GM20431 (cell line): ENCODE measurements at regions not wholly inside any gene's neighbourhood (a gene's known extent, or its start where the extent isn't known, plus 50 kb on each side); places are given as distances from the start of the nearest gene placed in this dataset.
"Not testable (repeated sequence)": the region's sequence is repeated elsewhere in the genome, so short reads cannot be mapped to it uniquely, and the experiment has no call there.

Experiments used
- in situ Hi-C: fragments of 300-500 bp; cut with MseI, MboI; formaldehyde crosslinking; loops from one replicate; pipeline ENCODE4 v1.15.0; 2020; ENCODE audit warnings: low sequenced_read_pairs; ENCODE audit not compliant: unreplicated experiment

DNA sequence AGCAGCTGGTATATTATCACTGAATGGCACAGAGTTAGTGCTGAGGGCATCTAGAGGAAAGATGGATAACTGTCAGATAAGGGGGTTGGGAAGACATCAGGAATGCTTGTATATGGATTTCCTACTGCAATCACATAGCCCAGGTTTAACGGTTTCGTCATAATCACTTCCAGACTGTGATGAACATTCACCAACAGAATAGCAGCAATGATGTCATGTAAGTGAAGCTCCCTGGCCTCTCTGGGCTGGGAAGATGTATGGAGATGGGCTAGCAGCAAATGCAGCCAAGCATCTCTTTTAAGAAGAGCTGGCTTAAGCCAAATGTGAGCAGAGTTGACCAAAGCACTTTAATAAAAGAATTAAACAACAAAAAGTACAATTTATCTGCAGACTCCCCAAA is 714.6 kb downstream of the GALC start:
- in situ Hi-C loops, result no loop called here

GRCh38 chr14:87271331-87271730 is 721.7 kb downstream of the GALC start:
- in situ Hi-C loops, result no loop called here

DNA sequence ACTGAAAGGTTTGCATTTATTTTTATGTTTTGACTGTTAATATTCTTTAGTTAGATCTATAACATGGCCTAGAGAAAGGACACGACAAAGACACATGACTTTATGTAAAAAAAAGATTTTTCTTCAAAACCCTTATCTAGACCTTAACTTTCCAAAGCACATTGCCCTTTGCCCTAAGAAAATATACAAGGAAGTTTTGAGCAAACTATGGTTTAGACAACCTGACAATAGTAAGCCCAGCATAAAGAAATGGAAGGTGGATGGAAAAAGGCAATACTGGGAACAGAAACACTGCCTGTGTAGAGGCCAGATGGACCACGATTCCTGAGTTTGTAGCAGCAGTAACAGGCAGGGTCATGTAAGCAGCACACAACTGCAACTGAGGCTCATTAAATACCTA is 724.0 kb downstream of the GALC start:
- in situ Hi-C loops, result no loop called here

GRCh38 chr14:87264796-87265195 is 728.2 kb downstream of the GALC start:
- in situ Hi-C loops, result no loop called here

DNA sequence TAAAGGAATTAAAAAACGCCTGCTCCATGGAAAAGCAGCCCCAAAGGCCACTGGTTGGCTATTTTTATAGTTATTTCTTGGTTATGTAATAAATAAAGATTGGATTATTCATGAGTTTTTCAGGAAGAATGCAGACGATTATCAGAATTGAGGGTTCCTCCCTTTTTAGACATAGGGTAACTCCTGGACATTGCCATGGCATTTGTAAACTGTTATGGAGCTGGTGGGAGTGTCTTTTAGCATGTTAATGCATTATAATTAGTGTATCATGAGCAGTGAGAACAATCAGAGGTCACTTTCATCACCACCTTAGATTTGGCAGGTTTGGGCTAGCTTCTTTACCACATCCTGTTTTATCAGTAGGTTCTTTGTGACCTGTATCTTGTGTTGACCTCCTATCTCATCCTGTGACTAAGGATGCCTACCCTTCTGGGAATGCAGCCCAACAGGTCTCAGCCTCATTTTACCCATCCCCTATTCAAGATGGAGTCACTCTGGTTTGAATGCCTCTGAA is 728.7 kb downstream of the GALC start:
- in situ Hi-C loops, result no loop called here

DNA sequence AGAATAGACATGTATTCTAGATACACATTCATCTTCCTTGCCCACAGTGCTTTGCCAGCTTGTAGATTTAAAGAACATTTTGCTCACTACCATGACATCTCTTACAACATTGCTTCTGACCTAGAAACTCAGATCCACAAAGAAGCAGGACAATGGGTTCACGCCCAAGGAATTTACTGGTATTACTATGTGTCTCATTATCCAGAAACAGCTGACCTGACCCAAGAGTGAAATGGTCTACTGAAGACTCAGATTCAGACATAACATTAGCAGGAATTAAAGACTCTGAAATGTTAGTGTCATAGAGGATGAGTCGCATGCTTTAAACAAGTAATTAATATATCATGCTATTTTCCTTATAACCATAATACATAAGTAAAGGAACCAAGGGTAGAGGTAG is 731.4 kb downstream of the GALC start:
- in situ Hi-C loops, result no loop called here

DNA sequence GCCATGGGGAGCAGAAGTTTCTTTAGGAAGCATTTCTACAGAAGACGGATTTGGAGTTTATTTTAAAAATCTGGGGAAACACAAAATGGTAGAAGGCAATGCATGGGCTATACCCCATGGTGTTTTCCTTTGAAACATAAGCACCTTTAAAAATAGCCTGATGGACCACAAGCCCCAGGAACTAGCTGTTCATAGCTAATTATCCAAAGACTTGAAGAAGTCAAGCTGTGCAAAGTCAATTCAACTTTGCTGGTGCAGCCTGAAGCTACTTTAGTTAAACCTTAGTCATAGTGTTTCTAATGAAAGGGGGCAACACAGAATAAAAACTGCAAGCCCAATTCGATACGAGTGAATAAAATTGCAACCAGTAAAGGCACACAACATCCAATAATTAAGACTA is 732.5 kb downstream of the GALC start:
- in situ Hi-C loops, result no loop called here

DNA sequence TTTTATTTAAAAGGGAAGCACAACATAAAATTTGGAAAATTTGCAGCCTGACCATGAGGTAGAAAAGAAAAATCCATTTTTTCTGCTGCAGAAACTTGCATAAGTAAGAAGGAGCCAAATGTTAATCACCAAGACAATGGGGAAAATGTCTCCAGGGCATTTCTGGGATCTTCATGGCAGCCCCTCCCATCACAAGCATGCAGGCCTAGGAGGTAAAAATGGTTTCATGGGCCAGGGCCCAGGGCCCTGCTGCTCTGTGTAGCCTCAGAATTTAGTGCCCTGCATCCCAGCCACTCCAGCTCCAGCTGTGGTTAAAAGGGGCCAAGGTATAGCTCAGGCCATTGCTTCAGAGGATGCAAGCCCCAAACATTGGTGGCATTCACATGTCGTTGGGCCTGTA is 735.6 kb downstream of the GALC start:
- in situ Hi-C loops, result no loop called here

DNA sequence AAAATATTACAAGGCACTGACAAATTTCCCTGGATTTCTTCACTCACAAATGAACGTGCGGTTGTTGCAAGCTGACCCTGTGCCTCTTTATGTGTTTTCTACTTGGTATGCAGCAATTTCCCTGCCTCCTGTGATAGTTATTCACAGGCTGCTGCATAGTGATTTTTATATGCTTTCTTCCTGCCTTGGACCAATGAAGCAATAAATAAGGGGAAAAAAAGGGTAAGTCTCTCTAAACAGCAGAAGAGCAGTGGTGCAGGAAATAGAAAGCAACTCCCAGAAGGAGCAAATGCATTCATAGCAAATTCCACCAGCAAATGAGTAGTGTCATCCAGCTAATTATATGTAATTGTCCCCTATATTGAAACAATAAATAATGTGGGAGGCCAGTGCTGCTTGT is 737.9 kb downstream of the GALC start:
- in situ Hi-C loops, result no loop called here

DNA sequence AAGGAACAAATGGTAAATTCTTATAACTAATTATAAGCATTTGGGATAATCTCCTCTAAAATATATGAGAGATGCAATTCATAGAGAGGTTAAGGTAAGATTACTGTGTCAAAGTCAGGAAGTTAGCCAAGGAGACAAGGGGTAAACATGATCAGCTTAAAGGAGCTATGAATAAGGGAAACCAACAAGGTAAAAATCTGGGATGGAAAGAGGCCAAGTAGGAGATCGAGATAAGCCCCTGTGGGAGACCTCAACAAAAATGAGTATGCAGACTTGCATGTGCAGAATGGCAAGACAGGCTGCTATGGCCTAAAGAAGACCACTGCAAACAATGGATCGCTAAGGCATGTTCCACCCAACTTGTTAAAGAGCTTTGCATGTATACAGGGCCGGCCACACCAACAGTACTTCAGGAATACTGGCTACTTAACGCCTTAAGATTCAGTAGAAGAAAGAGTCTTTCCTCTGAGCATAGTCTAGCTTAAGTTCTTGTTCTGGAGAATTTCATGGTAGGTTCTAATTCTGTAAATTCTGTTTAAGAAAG is 738.6 kb downstream of the GALC start:
- in situ Hi-C loops, result no loop called here

DNA sequence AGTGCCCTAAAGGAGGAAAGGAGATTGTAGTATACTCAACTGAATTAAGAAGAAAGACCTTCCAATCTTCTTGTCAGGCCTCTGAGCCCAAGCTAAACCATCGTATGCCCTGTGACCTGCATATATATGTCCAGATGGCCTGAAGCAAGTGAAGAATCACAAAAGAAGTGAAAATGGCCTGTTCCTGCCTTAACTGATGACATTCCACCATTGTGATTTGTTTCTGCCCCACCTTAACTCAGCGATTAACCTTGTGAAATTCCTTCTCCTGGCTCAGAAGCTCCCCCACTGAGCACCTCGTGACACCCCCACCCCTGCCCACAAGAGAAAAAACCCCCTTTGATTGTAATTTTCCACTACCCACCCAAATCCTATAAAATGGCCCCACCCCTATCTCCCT is 739.2 kb downstream of the GALC start:
- in situ Hi-C loops, result not testable (repeated sequence)

DNA sequence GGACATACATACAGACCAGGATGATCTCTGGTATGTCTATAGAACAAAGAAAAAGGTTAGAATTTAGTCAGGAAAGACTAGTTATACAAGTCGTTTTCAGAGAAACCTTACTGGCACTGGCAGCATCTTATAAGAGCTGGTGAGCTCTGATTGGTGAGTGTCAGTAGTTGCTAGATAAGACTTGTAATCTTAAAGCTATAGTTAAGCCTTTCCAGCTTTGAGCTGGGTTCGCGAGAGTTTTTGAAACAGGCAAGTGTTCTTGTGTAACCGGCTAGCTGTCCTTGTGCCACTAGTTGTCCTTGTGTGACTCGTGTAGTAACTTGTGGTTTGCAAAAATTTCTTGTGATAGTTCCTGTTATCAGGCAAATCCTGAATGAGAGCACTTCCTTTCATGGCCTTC is 740.9 kb downstream of the GALC start:
- in situ Hi-C loops, result no loop called here

GRCh38 chr14:87251011-87251410 is 742.0 kb downstream of the GALC start:
- in situ Hi-C loops, result no loop called here

DNA sequence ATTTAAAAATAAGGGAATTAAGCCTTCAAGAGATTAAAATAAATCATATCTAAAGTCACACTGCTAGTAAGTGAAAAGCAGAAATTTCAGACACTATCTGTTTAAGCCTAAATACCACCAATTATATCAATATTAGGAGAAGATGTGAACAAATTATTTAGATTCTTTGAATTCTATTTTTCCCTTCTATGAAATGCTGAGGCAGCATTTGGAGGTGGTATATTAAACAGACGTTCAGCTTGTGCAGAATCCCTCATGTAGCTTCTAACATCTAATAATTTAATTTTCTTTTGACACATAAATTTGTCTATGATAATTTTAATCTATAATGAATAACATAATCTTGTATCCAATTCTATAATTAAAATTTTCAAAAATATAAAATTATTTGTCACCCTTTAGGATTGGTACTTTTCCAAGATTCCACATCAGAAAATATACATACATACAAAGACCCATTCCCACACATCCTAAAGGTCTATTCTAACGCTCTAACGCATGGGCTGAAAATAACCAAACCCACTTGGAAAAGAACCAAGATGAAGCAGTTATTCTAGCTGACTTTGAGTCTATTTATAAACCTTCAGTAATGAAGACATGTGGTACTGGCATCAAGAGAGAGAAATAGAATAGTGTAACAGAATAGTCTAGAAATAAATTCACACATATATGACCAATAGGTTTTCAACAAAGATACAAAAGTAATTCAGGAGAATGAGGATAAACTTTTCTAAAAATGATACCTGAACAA is 751.8 kb downstream of the GALC start:
- in situ Hi-C loops, result no loop called here

- in situ Hi-C loops, result not testable (repeated sequence)
Observed at GRCh38 chr14:87240319-87240718, 752.7 kb downstream of the GALC start.

DNA sequence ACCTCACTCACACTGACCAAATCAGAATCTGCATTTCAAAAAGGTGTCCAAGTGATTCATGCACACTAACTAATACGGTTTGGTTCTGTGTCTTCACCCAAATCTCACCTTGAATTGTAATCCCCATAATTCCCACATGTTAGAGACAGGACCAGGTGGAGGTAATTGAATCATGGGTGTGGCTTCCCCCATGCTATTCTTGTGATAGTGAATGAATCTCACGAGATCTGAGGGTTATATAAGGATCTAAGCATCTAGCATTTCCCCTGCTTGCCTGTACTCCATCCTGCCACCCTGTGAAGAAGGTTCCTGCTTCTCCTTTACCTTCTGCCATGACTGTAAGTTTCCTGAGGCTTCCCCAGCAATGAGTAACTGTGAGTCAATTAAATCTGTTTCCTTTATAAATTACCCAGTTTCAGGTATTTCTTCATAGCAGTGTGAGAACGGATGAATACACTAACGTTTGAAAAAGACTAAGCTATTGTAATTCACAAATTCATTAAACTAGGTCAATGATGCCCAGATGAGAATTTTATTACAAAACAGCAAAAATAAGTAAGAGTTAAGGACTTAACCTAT is 759.1 kb downstream of the GALC start:
- in situ Hi-C loops, result no loop called here

DNA sequence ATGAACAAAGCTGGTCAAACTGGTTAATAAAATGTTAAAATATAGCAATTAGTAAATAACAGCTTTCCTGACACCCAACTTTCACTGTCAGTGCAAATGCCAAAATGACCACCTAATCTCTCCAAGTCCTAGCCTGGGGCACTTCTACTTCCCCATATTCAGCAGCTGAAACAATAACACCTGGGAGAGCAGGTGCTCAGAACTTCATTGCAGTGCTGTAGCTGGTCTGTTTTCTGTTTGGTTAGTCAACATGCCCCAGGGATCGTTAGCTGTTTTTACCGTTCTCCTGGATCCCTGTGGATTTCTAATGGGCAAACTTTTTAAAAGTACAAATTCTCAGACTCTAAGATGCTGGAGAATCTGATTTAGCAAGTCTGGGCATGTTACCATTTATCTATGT is 759.7 kb downstream of the GALC start:
- in situ Hi-C loops, result no loop called here

DNA sequence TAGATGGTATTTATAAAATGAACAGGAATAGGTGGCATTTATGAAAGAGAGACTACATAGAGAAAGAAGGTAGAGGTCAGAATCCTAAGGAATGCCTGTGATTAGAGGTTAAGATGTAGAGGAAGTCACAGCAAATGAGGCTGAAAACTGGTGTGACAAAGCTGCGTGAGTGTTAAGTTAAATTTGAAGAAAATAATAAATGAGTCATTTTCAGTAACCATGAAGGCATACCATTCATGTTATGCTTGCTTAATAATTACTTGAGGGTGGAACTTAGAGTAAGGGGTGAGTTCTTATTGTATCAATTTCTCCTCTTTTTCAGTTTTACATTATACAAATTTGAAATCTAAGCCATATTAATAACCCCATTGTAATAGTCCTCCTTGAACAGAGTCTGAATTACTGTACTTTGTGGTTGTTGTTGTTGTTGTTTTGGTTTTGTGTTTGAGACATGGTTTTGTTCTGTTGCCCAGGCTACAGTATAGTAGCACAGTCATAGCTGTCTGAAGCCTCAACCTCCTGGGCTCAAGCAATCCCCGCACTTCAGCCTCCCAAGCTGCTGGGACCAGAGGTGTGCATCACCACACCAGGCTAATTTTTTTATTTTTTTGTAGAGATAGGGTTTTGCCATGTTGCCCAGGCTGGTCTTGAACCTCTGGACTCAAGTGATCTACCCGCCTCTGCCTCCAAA is 761.5 kb downstream of the GALC start:
- in situ Hi-C loops, result no loop called here

DNA sequence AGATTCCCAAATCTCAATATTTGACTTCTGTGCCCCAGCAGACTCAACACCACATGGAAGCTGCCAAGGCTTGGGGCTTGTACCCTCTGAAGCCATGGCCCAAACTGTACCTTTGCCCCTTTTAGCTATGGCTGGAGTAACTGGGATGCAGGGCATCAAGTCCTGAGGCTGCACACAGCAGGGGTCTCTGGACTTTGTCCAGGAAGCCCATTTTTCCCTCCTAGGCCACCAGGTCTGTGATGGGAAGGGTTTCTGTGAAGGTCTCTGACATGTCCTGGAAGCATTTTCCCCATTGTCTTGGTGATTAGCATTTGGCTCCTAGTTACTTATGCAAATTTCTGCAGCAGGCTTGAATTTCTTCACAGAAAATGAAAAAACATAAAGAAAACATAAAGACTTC is 762.3 kb downstream of the GALC start:
- in situ Hi-C loops, result no loop called here

DNA sequence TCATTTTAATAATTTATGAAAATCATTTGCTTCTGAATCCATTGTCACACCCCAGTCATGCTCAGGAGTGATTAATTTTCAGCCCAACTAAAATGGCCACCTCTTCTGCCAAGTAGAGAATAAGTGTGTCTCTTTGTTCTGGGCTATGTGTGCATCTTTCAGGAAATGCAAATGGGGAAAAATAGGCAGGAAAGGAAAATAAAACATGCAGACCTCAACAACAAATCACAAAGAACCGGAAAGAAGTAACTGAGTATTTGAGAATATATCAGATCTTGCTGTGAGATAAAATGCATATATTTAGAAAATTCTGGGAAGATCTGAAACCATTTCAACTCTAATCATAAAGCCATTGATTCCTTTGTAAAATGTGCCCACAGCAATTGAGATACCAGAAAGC is 763.9 kb downstream of the GALC start:
- in situ Hi-C loops, result no loop called here

- in situ Hi-C loops, result no loop called here
Observed at GRCh38 chr14:87217023-87217422, 776.0 kb downstream of the GALC start.
